ENCODE measurements at regions not wholly inside any gene's neighbourhood (a gene's known extent, or its start where the extent isn't known, plus 50 kb on each side); places are given as distances from the start of the nearest gene placed in this dataset.
A peak's percentile ranks its signal among the peaks of the same experiment; 100 is the strongest.
"Not testable (repeated sequence)": the region's sequence is repeated elsewhere in the genome, so short reads cannot be mapped to it uniquely, and the experiment has no call there.

GRCh38 chr20:51955756-51956155 is 153.4 kb upstream of the SALL4 start:
- DNase-seq: no peak

GRCh38 chr20:51953731-51954340 is 151.5 kb upstream of the SALL4 start:
- no peak for DNase-seq

GRCh38 chr20:51950926-51951325 is 148.6 kb upstream of the SALL4 start:
- DNase-seq: no peak

GRCh38 chr20:51946586-51946985 is 144.3 kb upstream of the SALL4 start:
- DNase-seq: no peak

GRCh38 chr20:51945881-51946280 is 143.6 kb upstream of the SALL4 start:
- no peak for DNase-seq

GRCh38 chr20:51945177-51945576 is 142.9 kb upstream of the SALL4 start:
- DNase-seq: no peak

GRCh38 chr20:51943761-51944160 is 141.4 kb upstream of the SALL4 start:
- no peak for DNase-seq

- DNase-seq: not testable (repeated sequence)
Measured at GRCh38 chr20:51943326-51943725, 141.0 kb upstream of the SALL4 start.

GRCh38 chr20:51941503-51941902 is 139.2 kb upstream of the SALL4 start:
- DNase-seq: no peak

GRCh38 chr20:51939259-51939585 is 136.9 kb upstream of the SALL4 start:
- DNase-seq: no peak

- no peak for DNase-seq
Measured at GRCh38 chr20:51938559-51939258, 136.4 kb upstream of the SALL4 start.

- no peak for DNase-seq
Measured at GRCh38 chr20:51937779-51938178, 135.5 kb upstream of the SALL4 start.

- DNase-seq: no peak
Measured at GRCh38 chr20:51936377-51936776, 134.1 kb upstream of the SALL4 start.

GRCh38 chr20:51935003-51935358 is 132.7 kb upstream of the SALL4 start:
- no peak for DNase-seq

GRCh38 chr20:51934301-51935002 is 132.1 kb upstream of the SALL4 start:
- DNase-seq: no peak

GRCh38 chr20:51931371-51931781 is 129.1 kb upstream of the SALL4 start:
- no peak for DNase-seq

- peak; percentile 33 for DNase-seq
Measured at GRCh38 chr20:51930775-51931174, 128.5 kb upstream of the SALL4 start.

GRCh38 chr20:51928931-51929330 is 126.6 kb upstream of the SALL4 start:
- no peak for DNase-seq

GRCh38 chr20:51927970-51928369 is 125.6 kb upstream of the SALL4 start:
- not testable (repeated sequence) for DNase-seq

- DNase-seq: no peak
Measured at GRCh38 chr20:51926670-51927305, 124.5 kb upstream of the SALL4 start.

GRCh38 chr20:51924509-51924908 is 122.2 kb upstream of the SALL4 start:
- DNase-seq: no peak

GRCh38 chr20:51923633-51924032 is 121.3 kb upstream of the SALL4 start:
- DNase-seq: no peak

- DNase-seq: not testable (repeated sequence)
Measured at GRCh38 chr20:51922812-51923211, 120.5 kb upstream of the SALL4 start.

GRCh38 chr20:51918561-51918960 is 116.2 kb upstream of the SALL4 start:
- no peak for DNase-seq

Data from eye (tissue), 1 donor.